MCF 10A (cell line): ENCODE measurements at regions not wholly inside any gene's neighbourhood (a gene's known extent, or its start where the extent isn't known, plus 50 kb on each side); places are given as distances from the start of the nearest gene placed in this dataset.

ENCODE experiments used
- BruUV-seq: library from RNA; stranded (reverse); fragments of 400-500 nt; replicated peaks from 2 replicates; lab custom pipeline; 2021; lab: Mats Ljungman, UMichigan
- CTCF ChIA-PET: fragments of 300-600 bp; sonication (Branson Sonifier 250); formaldehyde crosslinking; extraction: SDS; loops from one replicate; lab custom pipeline; 2021; ENCODE audit warnings: antibody characterized with exemption, inconsistent platforms; lab: Yijun Ruan, JAX
- POLR2A ChIA-PET: fragments of 300-600, 350-650 bp; sonication (Branson Sonifier 250); formaldehyde crosslinking; extraction: SDS; loops from one replicate; lab custom pipeline; 2020; ENCODE audit warnings: antibody characterized with exemption, inconsistent platforms; lab: Yijun Ruan, JAX
- DNase-seq: peaks from one replicate; pipeline ENCODE4 v3.0.0-alpha.2; 2018; ENCODE audit not compliant: unreplicated experiment
- H3K27ac Mint-ChIP-seq: one replicate; pipeline ENCODE4 v1.8.0; 2022; ENCODE audit warnings: mild to moderate bottlenecking, low read depth, mixed read lengths; ENCODE audit not compliant: unreplicated experiment
- H3K27me3 Mint-ChIP-seq: one replicate; pipeline ENCODE4 v1.8.0; 2022; ENCODE audit warnings: mixed read lengths; ENCODE audit not compliant: insufficient read depth, unreplicated experiment
- H3K36me3 Mint-ChIP-seq: one replicate; pipeline ENCODE4 v1.8.0; 2022; ENCODE audit warnings: mild to moderate bottlenecking, moderate library complexity, mixed read lengths; ENCODE audit not compliant: insufficient read depth, unreplicated experiment
- H3K4me1 Mint-ChIP-seq: one replicate; pipeline ENCODE4 v1.8.0; 2022; ENCODE audit warnings: mixed read lengths; ENCODE audit not compliant: insufficient read depth, unreplicated experiment
- H3K4me3 Mint-ChIP-seq: one replicate; pipeline ENCODE4 v1.8.0; 2022; ENCODE audit warnings: mild to moderate bottlenecking, moderate library complexity, mixed read lengths; ENCODE audit not compliant: unreplicated experiment
- H3K9me3 Mint-ChIP-seq: one replicate; pipeline ENCODE4 v1.8.0; 2022; ENCODE audit warnings: mixed read lengths; ENCODE audit not compliant: unreplicated experiment
- intact Hi-C: fragments of 100-400 bp; cut with micrococcal nuclease; formaldehyde crosslinking; loops from 2 replicates; pipeline ENCODE4 v1.14.1; 2022
- TF ChIP-seq, protein P1 (sequence below): fragments of 200-600 bp; IDR thresholded peaks from one replicate; pipeline ENCODE4 v1.8.0; 2022; ENCODE audit warnings: antibody characterized with exemption, mild to moderate bottlenecking; ENCODE audit not compliant: unreplicated experiment

DNA sequence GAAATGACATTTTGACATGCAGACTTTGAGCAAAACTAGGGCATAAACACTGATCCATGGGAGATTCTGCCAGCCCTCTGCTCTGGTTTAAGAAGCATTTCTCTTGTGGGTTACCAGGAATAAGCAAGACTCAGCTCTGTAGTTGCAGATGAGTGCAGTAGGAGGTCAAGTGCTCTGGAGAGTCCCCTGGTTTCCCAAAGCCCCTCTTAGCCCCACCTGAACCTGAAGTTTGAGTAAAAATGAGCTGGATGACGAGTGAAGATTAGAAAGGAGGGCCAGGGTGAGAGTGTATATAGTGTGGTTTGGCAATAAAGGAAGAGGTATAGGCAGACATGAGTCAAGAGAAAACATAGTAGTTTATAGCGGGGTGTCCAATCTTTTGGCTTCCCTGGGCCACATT lies 220.3 kb downstream of the ARL4A start:
- TF ChIP-seq, protein P1, sequence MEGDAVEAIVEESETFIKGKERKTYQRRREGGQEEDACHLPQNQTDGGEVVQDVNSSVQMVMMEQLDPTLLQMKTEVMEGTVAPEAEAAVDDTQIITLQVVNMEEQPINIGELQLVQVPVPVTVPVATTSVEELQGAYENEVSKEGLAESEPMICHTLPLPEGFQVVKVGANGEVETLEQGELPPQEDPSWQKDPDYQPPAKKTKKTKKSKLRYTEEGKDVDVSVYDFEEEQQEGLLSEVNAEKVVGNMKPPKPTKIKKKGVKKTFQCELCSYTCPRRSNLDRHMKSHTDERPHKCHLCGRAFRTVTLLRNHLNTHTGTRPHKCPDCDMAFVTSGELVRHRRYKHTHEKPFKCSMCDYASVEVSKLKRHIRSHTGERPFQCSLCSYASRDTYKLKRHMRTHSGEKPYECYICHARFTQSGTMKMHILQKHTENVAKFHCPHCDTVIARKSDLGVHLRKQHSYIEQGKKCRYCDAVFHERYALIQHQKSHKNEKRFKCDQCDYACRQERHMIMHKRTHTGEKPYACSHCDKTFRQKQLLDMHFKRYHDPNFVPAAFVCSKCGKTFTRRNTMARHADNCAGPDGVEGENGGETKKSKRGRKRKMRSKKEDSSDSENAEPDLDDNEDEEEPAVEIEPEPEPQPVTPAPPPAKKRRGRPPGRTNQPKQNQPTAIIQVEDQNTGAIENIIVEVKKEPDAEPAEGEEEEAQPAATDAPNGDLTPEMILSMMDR = no peak
- Mint-ChIP-seq H3K4me1 (peaks cover 9% of the 10 kb centered on the region), H3K27ac (no peak overlapping the region), H3K27me3 (no peaks in the 10 kb centered on the region), H3K4me3 (no peak overlapping the region), H3K36me3 (no peaks in the 10 kb centered on the region), H3K9me3 (no peaks in the 10 kb centered on the region)
- BruUV-seq = no TSS peak
- CTCF ChIA-PET = interaction anchor here (0.6 kb wide), 1 partner anchor 124 kb away, joined by 3 read pairs; no protein-coding TSS in a partner anchor
- intact Hi-C loops = no loop called here
- POLR2A ChIA-PET = interaction anchor here (1.5 kb wide), 1 partner anchor 18 kb away, joined by 4 read pairs; no protein-coding TSS in a partner anchor
- no peak for DNase-seq

DNA sequence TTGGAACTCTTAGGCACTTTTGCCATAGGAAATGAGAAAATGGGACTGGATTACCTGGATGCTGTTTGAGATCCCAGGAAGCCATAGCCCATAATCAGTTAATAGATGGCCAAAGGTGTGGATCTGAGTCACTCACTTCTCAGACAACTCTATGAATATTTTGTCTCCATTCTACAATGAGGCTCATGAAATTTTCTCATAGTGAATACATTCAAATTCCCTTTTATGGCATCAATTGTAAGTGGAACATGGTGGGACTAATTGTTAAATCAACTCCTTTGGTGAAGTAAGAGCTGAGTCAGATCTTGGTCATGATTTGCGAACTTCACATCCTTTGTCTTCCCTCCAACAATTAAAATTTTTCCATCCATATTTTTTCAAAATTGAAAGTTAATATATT lies 222.1 kb downstream of the ARL4A start:
- H3K4me1 Mint-ChIP-seq = peaks cover 9% of the 10 kb centered on the region
- H3K4me3 Mint-ChIP-seq = no peak overlapping the region
- no peak overlapping the region for H3K27ac Mint-ChIP-seq
- ChIA-PET CTCF (interaction anchor here (0.6 kb wide), 1 partner anchor 110 kb away, joined by 3 read pairs; no protein-coding TSS in a partner anchor), POLR2A (interaction anchor here (1.2 kb wide), 1 partner anchor 10 kb away, joined by 3 read pairs; no protein-coding TSS in a partner anchor)
- H3K9me3 Mint-ChIP-seq = no peaks in the 10 kb centered on the region
- no peaks in the 10 kb centered on the region for H3K36me3 Mint-ChIP-seq
- intact Hi-C loops = no loop called here
- no peak for DNase-seq
- H3K27me3 Mint-ChIP-seq = no peaks in the 10 kb centered on the region
- TF ChIP-seq, protein P1 = no peak
- BruUV-seq = no TSS peak

DNA sequence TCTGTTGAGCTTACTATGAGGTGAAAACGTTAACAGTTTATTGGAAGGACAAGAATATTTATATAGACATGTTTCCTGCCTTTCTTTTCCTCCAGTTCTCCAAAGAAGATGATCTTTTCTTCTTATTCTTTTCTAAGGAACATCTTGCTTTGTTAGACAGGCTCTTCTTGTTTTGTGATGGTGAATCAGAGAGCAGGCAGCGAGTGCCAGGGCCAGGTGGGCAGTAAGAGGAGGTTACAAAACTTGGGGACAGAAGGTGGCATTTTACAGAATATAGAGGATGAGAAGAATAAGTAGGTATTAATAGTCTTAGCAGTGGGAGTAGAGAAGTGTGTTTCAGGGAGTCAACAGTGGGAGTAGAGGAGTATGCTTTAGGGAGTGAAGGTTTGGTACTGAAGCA lies 223.6 kb downstream of the ARL4A start:
- POLR2A ChIA-PET = no interaction called here
- no peaks in the 10 kb centered on the region for H3K36me3 Mint-ChIP-seq
- no peaks in the 10 kb centered on the region for H3K9me3 Mint-ChIP-seq
- H3K4me1 Mint-ChIP-seq = peaks cover 9% of the 10 kb centered on the region
- no peak overlapping the region for H3K4me3 Mint-ChIP-seq
- CTCF ChIA-PET = interaction anchor here (0.8 to 0.9 kb wide), 2 partner anchors 7 to 14 kb away, joined by 3 to 4 read pairs; no protein-coding TSS in a partner anchor
- H3K27ac Mint-ChIP-seq = no peak overlapping the region
- no TSS peak for BruUV-seq
- H3K27me3 Mint-ChIP-seq = no peaks in the 10 kb centered on the region
- DNase-seq = no peak
- intact Hi-C loops = no loop called here
- TF ChIP-seq, protein P1 = no peak

DNA sequence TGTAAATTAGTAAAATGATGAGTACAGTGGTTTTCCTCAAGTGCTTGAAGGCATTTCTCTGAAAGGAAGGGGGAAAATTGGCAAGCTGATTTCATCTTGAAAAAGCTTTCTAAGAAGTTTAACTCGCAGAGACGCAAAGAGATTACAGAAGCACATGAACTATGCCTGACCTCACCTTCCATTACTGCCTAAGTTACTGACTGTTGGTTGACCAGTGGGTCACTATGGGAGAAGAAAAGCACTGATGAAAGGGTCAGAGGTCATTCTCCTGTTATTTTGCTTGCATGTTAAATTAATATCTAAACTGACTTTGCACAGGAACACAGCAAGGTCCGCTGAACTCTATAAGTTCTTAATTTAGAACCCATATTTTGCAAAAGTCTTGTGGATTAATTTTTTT lies 225.6 kb downstream of the ARL4A start:
- peaks cover 9% of the 10 kb centered on the region for H3K4me1 Mint-ChIP-seq
- POLR2A ChIA-PET = no interaction called here
- H3K4me3 Mint-ChIP-seq = no peak overlapping the region
- H3K36me3 Mint-ChIP-seq = peaks cover 5% of the 10 kb centered on the region
- CTCF ChIA-PET = interaction anchor here (0.6 to 1.6 kb wide), 2 partner anchors 9 to 312 kb away, joined by 3 read pairs; no protein-coding TSS in a partner anchor
- no peaks in the 10 kb centered on the region for H3K27me3 Mint-ChIP-seq
- no peaks in the 10 kb centered on the region for H3K9me3 Mint-ChIP-seq
- BruUV-seq = no TSS peak
- no peak overlapping the region for H3K27ac Mint-ChIP-seq
- no peak for DNase-seq
- intact Hi-C loops = no loop called here
- TF ChIP-seq, protein P1 = no peak
